ENCODE measurements at regions not wholly inside any gene's neighbourhood (a gene's known extent, or its start where the extent isn't known, plus 50 kb on each side); places are given as distances from the start of the nearest gene placed in this dataset.

GRCh38 chr13:27014406-27015359 is 156.9 kb downstream of the USP12 start:
- DNase-seq = no peak

- DNase-seq = no peak
Measured at GRCh38 chr13:27012482-27013197, 159.0 kb downstream of the USP12 start.

- DNase-seq = no peak
Measured at GRCh38 chr13:27011661-27012060, 159.9 kb downstream of the USP12 start.

- no peak for DNase-seq
Measured at GRCh38 chr13:27008733-27009132, 162.9 kb downstream of the USP12 start.

GRCh38 chr13:27007166-27007565 is 164.4 kb downstream of the USP12 start:
- DNase-seq = peak; percentile 76

GRCh38 chr13:27006519-27007161 is 165.0 kb downstream of the USP12 start:
- DNase-seq = peak; percentile 76

GRCh38 chr13:27005976-27006518 is 165.6 kb downstream of the USP12 start:
- no peak for DNase-seq

GRCh38 chr13:27005556-27005955 is 166.1 kb downstream of the USP12 start:
- DNase-seq = peak; percentile 68

GRCh38 chr13:27004866-27005265 is 166.7 kb downstream of the USP12 start:
- DNase-seq = no peak

- no peak for DNase-seq
Measured at GRCh38 chr13:27004326-27004725, 167.3 kb downstream of the USP12 start.

GRCh38 chr13:27001705-27002104 is 169.9 kb downstream of the USP12 start:
- peak; percentile 60 for DNase-seq

GRCh38 chr13:27000686-27001085 is 170.9 kb downstream of the USP12 start:
- DNase-seq = no peak

GRCh38 chr13:26999499-26999898 is 172.1 kb downstream of the USP12 start:
- no peak for DNase-seq

GRCh38 chr13:26998292-26998691 is 173.3 kb downstream of the USP12 start:
- no peak for DNase-seq

- no peak for DNase-seq
Measured at GRCh38 chr13:26996965-26997752, 174.5 kb downstream of the USP12 start.

GRCh38 chr13:26995159-26995558 is 176.5 kb downstream of the USP12 start:
- no peak for DNase-seq

- DNase-seq = no peak
Measured at GRCh38 chr13:26993780-26994179, 177.8 kb downstream of the USP12 start.

- DNase-seq = no peak
Measured at GRCh38 chr13:26992951-26993719, 178.5 kb downstream of the USP12 start.

GRCh38 chr13:26991508-26992181 is 180.0 kb downstream of the USP12 start:
- DNase-seq = no peak

- DNase-seq = no peak
Measured at GRCh38 chr13:26989957-26990713, 181.5 kb downstream of the USP12 start.

Measured in NCI-H1092 (cell line).